HFF-Myc (cell line): ENCODE measurements at regions not wholly inside any gene's neighbourhood (a gene's known extent, or its start where the extent isn't known, plus 50 kb on each side); places are given as distances from the start of the nearest gene placed in this dataset.

Source experiments
- DNase-seq: peaks from one replicate; pipeline ENCODE4 v3.0.0-alpha.2; 2011; ENCODE audit warnings: low read depth; ENCODE audit errors: extremely low read depth
- H3K4me3 ChIP-seq: replicated peaks from 2 replicates; pipeline ENCODE4 v1.5.1; 2011; ENCODE audit warnings: low read depth, mild to moderate bottlenecking, control low read depth, low read length
- CTCF ChIP-seq: IDR thresholded peaks from 2 replicates; pipeline ENCODE4 v1.5.1; 2012; ENCODE audit warnings: mild to moderate bottlenecking, low read depth, low read length, control low read depth; ENCODE audit errors: missing control alignments

- DNase-seq: no peak
- H3K4me3 ChIP-seq: no peak overlapping the region
- no peak for TF ChIP-seq CTCF
Observed at GRCh38 chrX:122046226-122046625, 998.8 kb downstream of the GLUD2 start.

DNA sequence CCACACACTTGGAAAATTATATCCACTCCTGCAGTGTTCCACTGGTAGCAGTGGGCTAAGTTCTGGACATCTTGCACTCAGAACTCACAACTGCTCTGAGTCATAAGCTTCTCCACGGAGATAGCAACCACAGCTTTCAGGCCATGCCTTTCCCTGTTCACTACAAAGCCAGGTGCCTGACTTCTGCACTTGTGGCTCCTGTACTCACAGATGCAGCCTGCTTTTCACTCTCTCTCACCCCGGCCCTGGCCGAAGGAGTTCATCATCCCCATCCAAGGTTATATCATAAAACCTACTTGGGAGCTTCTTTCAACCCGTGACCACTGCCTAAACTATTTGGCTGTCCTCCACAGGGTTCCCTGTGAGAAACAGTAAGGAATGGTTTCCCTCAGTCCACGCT lies 999.4 kb downstream of the GLUD2 start:
- TF ChIP-seq CTCF: no peak
- no peak overlapping the region for H3K4me3 ChIP-seq
- no peak for DNase-seq

GRCh38 chrX:122047261-122047660 lies 999.9 kb downstream of the GLUD2 start:
- TF ChIP-seq CTCF: no peak
- no peak for DNase-seq
- no peak overlapping the region for H3K4me3 ChIP-seq

DNA sequence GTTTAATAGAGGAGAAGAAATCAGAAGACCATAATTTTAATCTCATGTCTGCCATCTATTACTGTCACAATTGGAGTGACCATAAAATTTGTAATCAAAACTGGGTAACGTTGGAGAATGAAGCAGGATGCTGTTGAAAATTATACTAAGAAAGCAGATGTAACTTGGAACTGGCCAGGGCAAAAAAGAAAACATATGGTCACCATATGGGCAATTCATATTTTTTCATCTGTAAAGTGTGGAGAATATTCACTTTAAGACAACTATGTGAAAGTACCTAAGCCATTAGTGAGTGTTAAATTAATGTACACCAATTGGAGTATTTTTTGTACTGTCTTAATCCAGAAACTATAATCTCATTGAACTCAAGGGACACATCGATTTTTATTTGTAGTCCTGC lies 1008.0 kb downstream of the GLUD2 start:
- DNase-seq: no peak
- no peak for TF ChIP-seq CTCF
- H3K4me3 ChIP-seq: no peak overlapping the region

GRCh38 chrX:122055979-122056715 lies 1008.7 kb downstream of the GLUD2 start:
- no peak overlapping the region for H3K4me3 ChIP-seq
- DNase-seq: no peak
- no peak for TF ChIP-seq CTCF

GRCh38 chrX:122076241-122076640 lies 1028.8 kb downstream of the GLUD2 start:
- no peak overlapping the region for H3K4me3 ChIP-seq
- no peak for TF ChIP-seq CTCF
- no peak for DNase-seq

DNA sequence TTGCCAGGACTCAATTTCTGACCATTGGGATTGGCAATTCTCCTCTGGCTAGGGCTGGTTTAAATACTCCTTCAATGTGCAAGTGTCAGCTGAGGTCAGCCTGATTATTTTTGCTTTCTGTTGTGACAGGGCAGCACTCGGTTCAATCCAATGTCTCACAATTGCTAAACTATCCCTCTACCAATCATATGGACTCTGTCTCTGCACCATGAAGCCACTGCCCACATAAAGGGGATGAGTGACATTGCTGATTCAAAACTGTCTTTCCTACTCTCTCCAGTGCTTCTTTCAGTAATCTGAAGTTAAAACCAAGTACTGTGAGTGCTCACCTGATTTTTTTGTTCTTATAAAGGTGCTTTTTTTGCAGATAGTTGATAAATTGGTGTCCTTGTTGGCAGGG lies 1030.7 kb downstream of the GLUD2 start:
- no peak for TF ChIP-seq CTCF
- DNase-seq: no peak
- no peak overlapping the region for H3K4me3 ChIP-seq
